HG02678 (cell line): ENCODE measurements at regions not wholly inside any gene's neighbourhood (a gene's known extent, or its start where the extent isn't known, plus 50 kb on each side); places are given as distances from the start of the nearest gene placed in this dataset.
"Not testable (repeated sequence)": the region's sequence is repeated elsewhere in the genome, so short reads cannot be mapped to it uniquely, and the experiment has no call there.

Experiments used
- ATAC-seq: cut with Tn5 transposase; IDR thresholded peaks from one replicate; pipeline ENCODE4 v1.9.1; 2021; ENCODE audit warnings: mild to moderate bottlenecking, moderate library complexity; ENCODE audit not compliant: unreplicated experiment

- peak; percentile 72 for ATAC-seq
These were observed 104.6 kb downstream of the OR2B2 start for GRCh38 chr6:27807441-27808241.

DNA sequence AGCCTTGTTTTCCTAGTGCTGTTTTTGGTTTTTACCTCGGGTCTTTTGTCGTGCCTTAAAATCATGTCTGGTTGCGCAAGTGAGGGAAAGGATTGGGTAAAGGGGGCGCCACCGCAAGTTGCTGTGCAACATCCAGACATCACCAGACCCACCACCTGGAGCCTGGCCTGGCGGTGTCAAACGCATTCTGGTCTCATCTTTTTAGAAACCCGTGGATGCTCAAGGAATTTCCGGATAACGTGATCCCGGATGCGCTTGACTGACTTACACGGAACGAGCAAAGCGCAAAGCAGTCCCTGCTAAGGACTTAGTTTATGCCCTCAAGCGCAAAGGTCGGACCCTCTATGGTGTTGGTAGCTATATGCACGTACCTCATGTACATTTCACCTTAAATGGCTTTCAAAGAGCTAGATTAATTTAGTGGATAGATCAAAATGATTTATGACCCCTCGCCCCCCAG lies 105.2 kb downstream of the OR2B2 start:
- ATAC-seq = no peak

DNA sequence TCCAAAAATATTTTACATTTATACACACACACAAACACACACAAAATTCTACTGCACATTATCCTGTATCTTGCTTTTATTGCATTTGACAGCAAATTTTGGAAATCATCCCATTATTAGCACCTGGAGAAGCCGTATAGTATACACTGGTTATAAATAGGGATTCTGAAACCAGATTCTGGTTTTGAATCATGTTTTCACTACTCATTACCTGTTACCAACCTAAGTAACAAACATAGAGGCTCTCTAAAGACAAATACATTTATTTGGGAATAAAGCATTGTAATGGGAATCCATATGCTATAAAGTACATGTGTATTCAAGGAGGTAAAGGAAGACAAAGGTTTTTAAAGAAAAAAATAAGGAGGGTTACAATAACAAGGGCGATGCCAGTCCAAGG lies 106.8 kb downstream of the OR2B2 start:
- no peak for ATAC-seq

DNA sequence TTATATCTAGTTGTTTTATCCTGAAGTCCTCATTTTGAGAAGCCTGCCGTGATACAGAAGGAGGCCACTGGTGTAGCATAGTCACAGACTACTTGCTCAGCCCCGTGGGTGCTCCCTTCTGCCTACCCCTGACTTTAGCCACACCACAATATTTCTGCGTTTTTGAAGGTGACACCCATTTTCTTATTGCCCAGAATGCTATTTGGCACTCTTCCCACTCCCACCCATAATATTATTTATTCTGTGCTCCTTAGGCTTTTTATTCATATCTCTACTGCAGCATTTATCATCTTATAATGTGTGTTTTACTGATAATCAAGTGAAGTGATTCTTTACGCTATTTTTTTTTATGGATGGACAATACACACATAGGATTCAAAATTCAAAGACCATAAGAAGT lies 107.3 kb downstream of the OR2B2 start:
- no peak for ATAC-seq

GRCh38 chr6:27800731-27801373 lies 111.3 kb downstream of the OR2B2 start:
- ATAC-seq = no peak

- ATAC-seq = no peak
These were observed 114.2 kb downstream of the OR2B2 start for GRCh38 chr6:27797960-27798359.

DNA sequence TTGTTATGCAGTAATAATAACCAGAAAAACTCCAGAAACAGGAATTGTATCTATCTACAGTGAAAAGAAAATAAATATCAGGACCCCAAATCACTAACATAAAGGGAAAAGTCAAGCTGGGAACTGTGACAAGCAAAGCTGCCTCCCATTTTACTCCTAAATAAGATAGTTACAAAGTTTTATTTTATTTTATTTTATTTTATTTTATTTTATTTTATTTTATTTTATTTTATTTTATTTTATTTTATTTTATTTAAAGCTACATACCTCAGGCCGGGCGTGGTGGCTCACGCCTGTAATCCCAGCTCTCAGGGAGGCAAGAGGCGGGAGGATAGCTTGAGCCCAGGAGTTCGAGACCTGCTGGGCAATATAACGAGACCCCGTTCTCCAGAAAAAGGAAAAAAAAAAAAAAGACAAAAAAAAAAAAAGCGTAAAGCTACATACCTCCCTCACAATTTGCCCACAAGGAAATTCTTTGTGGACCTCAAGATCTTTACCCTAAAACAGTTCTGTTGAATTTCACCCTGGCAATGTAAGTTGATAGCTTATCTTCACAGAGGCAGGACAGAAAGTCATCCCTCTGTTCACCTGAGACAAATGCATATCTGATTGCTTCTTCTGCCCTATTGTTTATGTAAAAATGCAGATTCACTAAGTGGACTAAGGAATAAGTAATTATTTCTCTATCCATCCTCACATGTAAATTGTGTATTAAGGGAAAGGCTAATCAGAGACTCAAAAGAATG lies 115.3 kb downstream of the OR2B2 start:
- not testable (repeated sequence) for ATAC-seq

DNA sequence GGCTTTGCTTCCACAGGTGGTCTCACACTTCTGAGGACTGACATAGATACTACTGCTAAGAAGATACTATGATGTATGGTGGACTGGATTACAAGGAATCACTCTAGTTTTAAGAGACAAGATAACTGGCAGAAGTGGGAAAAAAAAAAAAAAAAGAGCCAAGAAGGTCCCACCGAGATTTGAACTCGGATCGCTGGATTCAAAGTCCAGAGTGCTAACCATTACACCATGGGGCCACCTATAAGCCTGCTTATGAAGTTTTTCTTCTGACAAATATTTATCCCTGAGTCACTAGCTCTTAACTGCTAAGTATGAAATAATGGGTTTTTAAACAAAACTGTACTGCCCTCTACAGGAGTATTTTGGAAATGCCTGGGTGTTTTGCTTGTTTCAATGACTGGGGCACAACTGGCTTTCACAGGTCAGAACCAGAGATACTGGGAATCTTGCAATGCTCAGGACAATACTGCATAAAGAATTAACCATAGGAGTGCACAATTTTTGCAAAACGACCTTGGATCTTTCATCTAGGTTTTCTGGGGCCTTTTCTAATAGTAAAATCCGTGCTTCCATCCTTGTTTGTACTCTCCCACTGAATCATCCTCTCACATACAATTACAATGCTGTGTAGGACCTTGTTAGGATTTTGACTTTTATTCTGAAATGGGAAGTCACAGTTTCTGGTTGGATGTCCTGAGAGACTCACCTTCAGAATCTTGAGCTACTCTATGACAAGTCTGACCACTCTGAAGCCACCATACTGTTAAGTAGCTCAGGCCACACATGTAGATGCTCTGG lies 116.3 kb downstream of the OR2B2 start:
- no peak for ATAC-seq

DNA sequence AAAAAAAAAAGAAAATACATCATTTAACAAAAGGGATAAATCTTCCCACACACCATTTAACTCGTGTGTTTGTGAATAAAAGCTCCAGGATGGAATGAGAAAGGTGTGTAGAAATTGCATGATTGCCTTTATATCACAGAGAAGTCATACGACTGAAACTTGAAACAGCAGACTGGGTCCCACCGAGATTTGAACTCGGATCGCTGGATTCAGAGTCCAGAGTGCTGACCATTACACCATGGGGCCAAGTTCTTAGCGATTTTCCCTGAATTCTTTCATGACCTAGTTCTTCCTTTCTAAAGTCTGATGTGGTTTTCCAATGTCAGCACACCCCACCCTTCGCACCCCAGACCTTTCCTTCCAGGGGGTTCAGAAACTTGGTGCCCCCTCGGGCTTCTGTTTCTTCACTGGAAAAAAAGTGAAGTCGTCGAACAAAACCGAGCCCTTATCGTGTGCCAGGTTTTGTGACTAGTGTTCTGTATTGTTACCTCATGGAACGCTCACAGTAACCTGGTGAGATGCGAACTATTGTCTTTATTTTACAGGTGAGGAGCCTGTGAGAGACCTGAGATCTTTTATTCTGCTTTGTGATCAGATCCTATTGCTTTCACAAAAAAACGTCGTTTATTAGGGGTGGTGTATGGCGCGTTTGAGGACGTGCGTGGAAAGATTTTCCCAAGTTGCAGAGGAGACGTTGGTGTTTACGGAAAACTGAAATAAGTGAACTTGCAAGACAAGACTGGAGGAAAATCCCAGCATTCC lies 120.8 kb downstream of the OR2B2 start:
- ATAC-seq = no peak

DNA sequence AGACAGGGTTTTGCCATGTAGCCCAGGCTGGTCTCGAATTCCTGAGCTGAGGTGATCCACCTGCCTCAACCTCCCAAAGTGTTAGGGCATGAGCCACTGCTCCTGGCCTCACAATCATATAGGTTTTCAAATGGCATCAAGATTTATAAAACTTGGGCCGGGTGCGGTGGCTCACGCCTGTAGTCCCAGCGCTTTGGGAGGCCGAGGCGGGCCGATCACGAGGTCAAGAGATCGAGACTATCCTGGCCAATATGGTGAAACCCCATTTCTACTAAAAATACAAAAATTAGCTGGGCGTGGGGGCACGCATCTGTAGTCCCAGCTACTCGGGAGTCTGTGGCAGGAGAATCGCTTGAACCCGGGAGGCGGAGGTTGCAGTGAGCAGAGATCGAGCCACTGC lies 123.8 kb downstream of the OR2B2 start:
- not testable (repeated sequence) for ATAC-seq

DNA sequence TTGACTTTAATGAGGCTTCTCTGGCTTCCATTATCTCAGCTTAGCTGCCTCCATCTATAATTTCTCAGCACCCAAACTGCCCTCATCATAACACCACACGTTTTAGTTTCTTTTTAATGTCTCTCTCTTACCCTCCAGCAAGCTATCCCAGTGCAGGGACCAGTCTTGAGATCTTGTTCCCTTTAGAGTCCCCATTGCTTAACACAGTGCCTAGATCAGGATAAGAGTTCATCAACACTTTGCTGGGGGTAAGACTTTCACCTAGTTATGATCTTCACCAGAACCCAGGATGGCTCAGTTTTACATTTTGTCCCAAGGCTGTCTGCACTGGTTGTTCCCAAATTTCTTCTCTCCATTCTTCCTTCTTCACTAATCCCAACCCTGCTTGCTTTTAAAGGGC lies 126.1 kb downstream of the OR2B2 start:
- ATAC-seq = no peak

DNA sequence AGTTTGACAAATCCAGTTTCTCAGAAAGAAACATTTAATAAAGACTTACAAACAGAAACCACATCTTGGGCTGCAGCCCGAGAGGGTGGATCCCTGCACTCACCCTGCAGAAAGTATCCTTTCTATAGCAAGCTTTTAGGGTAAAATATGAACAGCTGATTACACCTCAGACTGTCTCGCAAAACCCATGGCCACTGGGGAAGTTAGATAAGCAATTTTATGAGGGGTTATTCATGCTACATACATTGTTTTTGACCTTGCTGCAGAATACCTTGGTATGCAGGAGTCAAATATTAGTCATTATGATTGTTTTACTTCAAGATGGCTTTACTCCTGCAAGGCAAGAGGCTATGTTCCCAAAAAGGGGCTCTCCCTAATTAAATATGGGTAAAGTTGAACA lies 126.9 kb downstream of the OR2B2 start:
- ATAC-seq = no peak

DNA sequence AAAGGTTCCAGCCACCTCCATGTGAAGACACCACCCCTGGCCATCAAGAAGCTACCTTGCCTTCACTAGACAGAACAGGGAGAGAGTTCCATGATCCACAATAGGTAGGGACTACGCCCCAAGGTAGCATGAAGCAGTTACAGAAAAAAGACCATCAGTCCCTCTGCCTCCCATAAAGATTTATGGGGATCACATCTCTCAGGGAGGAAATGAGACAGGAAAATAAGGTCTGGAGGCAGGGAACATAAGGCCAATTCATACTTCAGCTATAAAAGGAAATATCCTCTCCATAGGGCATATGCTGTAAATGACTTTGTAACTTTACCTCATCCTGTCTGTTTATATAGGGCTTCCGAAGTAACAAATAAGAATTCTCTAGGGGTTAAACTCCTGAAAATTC lies 129.4 kb downstream of the OR2B2 start:
- no peak for ATAC-seq

GRCh38 chr6:27778625-27779417 lies 133.4 kb downstream of the OR2B2 start:
- ATAC-seq = no peak

GRCh38 chr6:27777614-27778355 lies 134.4 kb downstream of the OR2B2 start:
- ATAC-seq = no peak

- ATAC-seq = no peak
These were observed 135.1 kb downstream of the OR2B2 start for GRCh38 chr6:27777126-27777525.

- ATAC-seq = no peak
These were observed 135.7 kb downstream of the OR2B2 start for GRCh38 chr6:27776504-27776903.

- ATAC-seq = no peak
These were observed 136.4 kb downstream of the OR2B2 start for GRCh38 chr6:27775796-27776184.
